ENCODE measurements at regions not wholly inside any gene's neighbourhood (a gene's known extent, or its start where the extent isn't known, plus 50 kb on each side); places are given as distances from the start of the nearest gene placed in this dataset.

GRCh38 chr6:2492686-2493523, 247.5 kb upstream of the GMDS start:
- no peak for DNase-seq
- Histone ChIP-seq H3K4me3 (ENCODE audit: insufficient read depth, low read depth, low read length, poor library complexity, severe bottlenecking) (no peak overlapping the region), H3K27me3 (replicated peaks; ENCODE audit: control insufficient read depth, insufficient read depth, low read length, poor library complexity, severe bottlenecking) (no peaks in the 10 kb centered on the region), H3K27ac (ENCODE audit: insufficient read depth, low read length, poor library complexity, severe bottlenecking) (no peak overlapping the region), H3K4me1 (ENCODE audit: control insufficient read depth, insufficient read depth, low read length, poor library complexity, severe bottlenecking) (no peaks in the 10 kb centered on the region), H3K36me3 (ENCODE audit: control insufficient read depth, insufficient read depth, low read length) (no peaks in the 10 kb centered on the region), H3K9me3 (ENCODE audit: control insufficient read depth, low read length) (no peaks in the 10 kb centered on the region)

- H3K27ac ChIP-seq (ENCODE audit: insufficient read depth, low read length, poor library complexity, severe bottlenecking): no peak overlapping the region
- no peak overlapping the region for H3K4me3 ChIP-seq (ENCODE audit: insufficient read depth, low read depth, low read length, poor library complexity, severe bottlenecking)
- H3K27me3 ChIP-seq (replicated peaks; ENCODE audit: control insufficient read depth, insufficient read depth, low read length, poor library complexity, severe bottlenecking): no peaks in the 10 kb centered on the region
- no peaks in the 10 kb centered on the region for H3K4me1 ChIP-seq (ENCODE audit: control insufficient read depth, insufficient read depth, low read length, poor library complexity, severe bottlenecking)
- H3K9me3 ChIP-seq (ENCODE audit: control insufficient read depth, low read length): no peaks in the 10 kb centered on the region
- no peak for DNase-seq
- H3K36me3 ChIP-seq (ENCODE audit: control insufficient read depth, insufficient read depth, low read length): no peaks in the 10 kb centered on the region
Measured at GRCh38 chr6:2491137-2491536, 245.7 kb upstream of the GMDS start.

GRCh38 chr6:2488578-2488977, 243.2 kb upstream of the GMDS start:
- no peak for DNase-seq
- H3K9me3 ChIP-seq (ENCODE audit: control insufficient read depth, low read length): no peaks in the 10 kb centered on the region
- H3K36me3 ChIP-seq (ENCODE audit: control insufficient read depth, insufficient read depth, low read length): no peaks in the 10 kb centered on the region
- H3K27me3 ChIP-seq (replicated peaks; ENCODE audit: control insufficient read depth, insufficient read depth, low read length, poor library complexity, severe bottlenecking): no peaks in the 10 kb centered on the region
- no peak overlapping the region for H3K27ac ChIP-seq (ENCODE audit: insufficient read depth, low read length, poor library complexity, severe bottlenecking)
- H3K4me3 ChIP-seq (ENCODE audit: insufficient read depth, low read depth, low read length, poor library complexity, severe bottlenecking): no peak overlapping the region
- no peaks in the 10 kb centered on the region for H3K4me1 ChIP-seq (ENCODE audit: control insufficient read depth, insufficient read depth, low read length, poor library complexity, severe bottlenecking)

- Histone ChIP-seq H3K27ac (ENCODE audit: insufficient read depth, low read length, poor library complexity, severe bottlenecking) (no peak overlapping the region), H3K9me3 (ENCODE audit: control insufficient read depth, low read length) (no peaks in the 10 kb centered on the region), H3K27me3 (replicated peaks; ENCODE audit: control insufficient read depth, insufficient read depth, low read length, poor library complexity, severe bottlenecking) (no peaks in the 10 kb centered on the region), H3K4me3 (ENCODE audit: insufficient read depth, low read depth, low read length, poor library complexity, severe bottlenecking) (no peak overlapping the region), H3K4me1 (ENCODE audit: control insufficient read depth, insufficient read depth, low read length, poor library complexity, severe bottlenecking) (no peaks in the 10 kb centered on the region), H3K36me3 (ENCODE audit: control insufficient read depth, insufficient read depth, low read length) (no peaks in the 10 kb centered on the region)
- DNase-seq: no peak
Measured at GRCh38 chr6:2485116-2485515, 239.7 kb upstream of the GMDS start.

- H3K4me1 ChIP-seq (ENCODE audit: control insufficient read depth, insufficient read depth, low read length, poor library complexity, severe bottlenecking): no peaks in the 10 kb centered on the region
- no peaks in the 10 kb centered on the region for H3K27me3 ChIP-seq (replicated peaks; ENCODE audit: control insufficient read depth, insufficient read depth, low read length, poor library complexity, severe bottlenecking)
- no peaks in the 10 kb centered on the region for H3K9me3 ChIP-seq (ENCODE audit: control insufficient read depth, low read length)
- no peak overlapping the region for H3K27ac ChIP-seq (ENCODE audit: insufficient read depth, low read length, poor library complexity, severe bottlenecking)
- DNase-seq: no peak
- no peaks in the 10 kb centered on the region for H3K36me3 ChIP-seq (ENCODE audit: control insufficient read depth, insufficient read depth, low read length)
- no peak overlapping the region for H3K4me3 ChIP-seq (ENCODE audit: insufficient read depth, low read depth, low read length, poor library complexity, severe bottlenecking)
Measured at GRCh38 chr6:2482773-2483172, 237.4 kb upstream of the GMDS start.

- H3K4me3 ChIP-seq (ENCODE audit: insufficient read depth, low read depth, low read length, poor library complexity, severe bottlenecking): no peak overlapping the region
- no peak for DNase-seq
- H3K36me3 ChIP-seq (ENCODE audit: control insufficient read depth, insufficient read depth, low read length): no peaks in the 10 kb centered on the region
- no peaks in the 10 kb centered on the region for H3K4me1 ChIP-seq (ENCODE audit: control insufficient read depth, insufficient read depth, low read length, poor library complexity, severe bottlenecking)
- H3K27me3 ChIP-seq (replicated peaks; ENCODE audit: control insufficient read depth, insufficient read depth, low read length, poor library complexity, severe bottlenecking): no peaks in the 10 kb centered on the region
- H3K9me3 ChIP-seq (ENCODE audit: control insufficient read depth, low read length): no peaks in the 10 kb centered on the region
- no peak overlapping the region for H3K27ac ChIP-seq (ENCODE audit: insufficient read depth, low read length, poor library complexity, severe bottlenecking)
Measured at GRCh38 chr6:2481307-2481706, 235.9 kb upstream of the GMDS start.

- Histone ChIP-seq H3K4me3 (ENCODE audit: insufficient read depth, low read depth, low read length, poor library complexity, severe bottlenecking) (no peak overlapping the region), H3K4me1 (ENCODE audit: control insufficient read depth, insufficient read depth, low read length, poor library complexity, severe bottlenecking) (no peaks in the 10 kb centered on the region), H3K27ac (ENCODE audit: insufficient read depth, low read length, poor library complexity, severe bottlenecking) (no peak overlapping the region), H3K27me3 (replicated peaks; ENCODE audit: control insufficient read depth, insufficient read depth, low read length, poor library complexity, severe bottlenecking) (no peaks in the 10 kb centered on the region), H3K9me3 (ENCODE audit: control insufficient read depth, low read length) (no peaks in the 10 kb centered on the region), H3K36me3 (ENCODE audit: control insufficient read depth, insufficient read depth, low read length) (no peaks in the 10 kb centered on the region)
- DNase-seq: no peak
Measured at GRCh38 chr6:2480267-2480966, 235.0 kb upstream of the GMDS start.

GRCh38 chr6:2478200-2478599, 232.8 kb upstream of the GMDS start:
- DNase-seq: no peak
- Histone ChIP-seq H3K27ac (ENCODE audit: insufficient read depth, low read length, poor library complexity, severe bottlenecking) (no peak overlapping the region), H3K4me1 (ENCODE audit: control insufficient read depth, insufficient read depth, low read length, poor library complexity, severe bottlenecking) (no peaks in the 10 kb centered on the region), H3K9me3 (ENCODE audit: control insufficient read depth, low read length) (no peaks in the 10 kb centered on the region), H3K36me3 (ENCODE audit: control insufficient read depth, insufficient read depth, low read length) (no peaks in the 10 kb centered on the region), H3K27me3 (replicated peaks; ENCODE audit: control insufficient read depth, insufficient read depth, low read length, poor library complexity, severe bottlenecking) (no peaks in the 10 kb centered on the region), H3K4me3 (ENCODE audit: insufficient read depth, low read depth, low read length, poor library complexity, severe bottlenecking) (no peak overlapping the region)

GRCh38 chr6:2477666-2478065, 232.3 kb upstream of the GMDS start:
- no peaks in the 10 kb centered on the region for H3K9me3 ChIP-seq (ENCODE audit: control insufficient read depth, low read length)
- H3K4me3 ChIP-seq (ENCODE audit: insufficient read depth, low read depth, low read length, poor library complexity, severe bottlenecking): no peak overlapping the region
- H3K27ac ChIP-seq (ENCODE audit: insufficient read depth, low read length, poor library complexity, severe bottlenecking): no peak overlapping the region
- H3K4me1 ChIP-seq (ENCODE audit: control insufficient read depth, insufficient read depth, low read length, poor library complexity, severe bottlenecking): no peaks in the 10 kb centered on the region
- H3K36me3 ChIP-seq (ENCODE audit: control insufficient read depth, insufficient read depth, low read length): no peaks in the 10 kb centered on the region
- no peaks in the 10 kb centered on the region for H3K27me3 ChIP-seq (replicated peaks; ENCODE audit: control insufficient read depth, insufficient read depth, low read length, poor library complexity, severe bottlenecking)
- no peak for DNase-seq

- Histone ChIP-seq H3K4me3 (ENCODE audit: insufficient read depth, low read depth, low read length, poor library complexity, severe bottlenecking) (no peak overlapping the region), H3K27ac (ENCODE audit: insufficient read depth, low read length, poor library complexity, severe bottlenecking) (no peak overlapping the region), H3K36me3 (ENCODE audit: control insufficient read depth, insufficient read depth, low read length) (no peaks in the 10 kb centered on the region), H3K27me3 (replicated peaks; ENCODE audit: control insufficient read depth, insufficient read depth, low read length, poor library complexity, severe bottlenecking) (no peaks in the 10 kb centered on the region), H3K9me3 (ENCODE audit: control insufficient read depth, low read length) (no peaks in the 10 kb centered on the region), H3K4me1 (ENCODE audit: control insufficient read depth, insufficient read depth, low read length, poor library complexity, severe bottlenecking) (no peaks in the 10 kb centered on the region)
- no peak for DNase-seq
Measured at GRCh38 chr6:2477250-2477649, 231.8 kb upstream of the GMDS start.

Measured in effector memory CD4-positive, alpha-beta T cell (primary cell).